ENCODE measurements at regions not wholly inside any gene's neighbourhood (a gene's known extent, or its start where the extent isn't known, plus 50 kb on each side); places are given as distances from the start of the nearest gene placed in this dataset.
"Not testable (repeated sequence)": the region's sequence is repeated elsewhere in the genome, so short reads cannot be mapped to it uniquely, and the experiment has no call there.

- no peak overlapping the region for H3K4me3 ChIP-seq
- DNase-seq, result no peak
- no peak for TF ChIP-seq POLR2A (IDR thresholded peaks at IDR 0.05)
- no peak for TF ChIP-seq CTCF (IDR thresholded peaks at IDR 0.05)
Measured at GRCh38 chr20:16864069-16864468, 115.9 kb downstream of the OTOR start.

GRCh38 chr20:16864963-16865362, 116.8 kb downstream of the OTOR start:
- no peak for TF ChIP-seq POLR2A (IDR thresholded peaks at IDR 0.05)
- no peak for TF ChIP-seq CTCF (IDR thresholded peaks at IDR 0.05)

More at GRCh38 chr20:16864069-16864468, 115.9 kb downstream of the OTOR start:
- Histone ChIP-seq H3K27me3 (no peaks in the 10 kb centered on the region), H3K36me3 (no peaks in the 10 kb centered on the region), H3K4me1 (no peaks in the 10 kb centered on the region), H3K9me3 (no peaks in the 10 kb centered on the region), H3K27ac (no peak overlapping the region)

GRCh38 chr20:16865406-16865805, 117.2 kb downstream of the OTOR start:
- TF ChIP-seq POLR2A (IDR thresholded peaks at IDR 0.05), result no peak
- TF ChIP-seq CTCF (IDR thresholded peaks at IDR 0.05), result no peak
- no peaks in the 10 kb centered on the region for H3K4me1 ChIP-seq
- DNase-seq, result no peak
- no peaks in the 10 kb centered on the region for H3K9me3 ChIP-seq
- no peak overlapping the region for H3K4me3 ChIP-seq
- H3K27me3 ChIP-seq, result no peaks in the 10 kb centered on the region
- no peaks in the 10 kb centered on the region for H3K36me3 ChIP-seq
- no peak overlapping the region for H3K27ac ChIP-seq

More at GRCh38 chr20:16864963-16865362, 116.8 kb downstream of the OTOR start:
- no peaks in the 10 kb centered on the region for H3K9me3 ChIP-seq
- H3K4me3 ChIP-seq, result no peak overlapping the region
- no peaks in the 10 kb centered on the region for H3K36me3 ChIP-seq
- no peak for DNase-seq
- H3K27me3 ChIP-seq, result no peaks in the 10 kb centered on the region
- no peaks in the 10 kb centered on the region for H3K4me1 ChIP-seq
- no peak overlapping the region for H3K27ac ChIP-seq

GRCh38 chr20:16873124-16873523, 125.0 kb downstream of the OTOR start:
- not testable (repeated sequence) for DNase-seq, H3K27me3 ChIP-seq, H3K4me3 ChIP-seq, H3K36me3 ChIP-seq, H3K9me3 ChIP-seq, H3K27ac ChIP-seq, H3K4me1 ChIP-seq

- no peaks in the 10 kb centered on the region for H3K36me3 ChIP-seq
- no peak for DNase-seq
- H3K4me3 ChIP-seq, result no peak overlapping the region
- no peaks in the 10 kb centered on the region for H3K4me1 ChIP-seq
- no peaks in the 10 kb centered on the region for H3K27me3 ChIP-seq
- no peak overlapping the region for H3K27ac ChIP-seq
- TF ChIP-seq POLR2A (IDR thresholded peaks at IDR 0.05), result no peak
- no peak for TF ChIP-seq CTCF (IDR thresholded peaks at IDR 0.05)
- H3K9me3 ChIP-seq, result no peaks in the 10 kb centered on the region
Measured at GRCh38 chr20:16877053-16877554, 128.9 kb downstream of the OTOR start.

- Histone ChIP-seq H3K27ac (no peak overlapping the region), H3K27me3 (no peaks in the 10 kb centered on the region), H3K9me3 (no peaks in the 10 kb centered on the region), H3K4me3 (no peak overlapping the region), H3K36me3 (no peaks in the 10 kb centered on the region), H3K4me1 (no peaks in the 10 kb centered on the region)
- DNase-seq, result no peak
- TF ChIP-seq POLR2A (IDR thresholded peaks at IDR 0.05), result no peak
- no peak for TF ChIP-seq CTCF (IDR thresholded peaks at IDR 0.05)
Measured at GRCh38 chr20:16885746-16886145, 137.6 kb downstream of the OTOR start.

Data from Peyer's patch (tissue), 4 donors.